ENCODE measurements at regions not wholly inside any gene's neighbourhood (a gene's known extent, or its start where the extent isn't known, plus 50 kb on each side); places are given as distances from the start of the nearest gene placed in this dataset.

GRCh38 chr3:72271216-72271615 is 486.3 kb upstream of the PROK2 start:
- Histone ChIP-seq H2BK20ac (ENCODE audit: low read depth, low read length, poor library complexity, severe bottlenecking) (no peak overlapping the region), H3K23ac (ENCODE audit: insufficient read length, low read depth, low read length) (no peak overlapping the region), H4K20me1 (ENCODE audit: control insufficient read depth, insufficient read depth, insufficient read length) (no peaks in the 10 kb centered on the region), H4K8ac (replicated peaks; ENCODE audit: insufficient read length, low read depth, low read length) (no peak overlapping the region), H2BK15ac (ENCODE audit: low read depth, low read length) (no peak overlapping the region), H2BK12ac (ENCODE audit: insufficient read length, low read depth, low read length) (no peak overlapping the region), H4K5ac (ENCODE audit: insufficient read length, low read depth, low read length) (no peak overlapping the region), H2BK5ac (ENCODE audit: insufficient read length, low read length) (no peak overlapping the region), H3K4ac (ENCODE audit: low read depth, low read length) (no peak overlapping the region), H3K14ac (ENCODE audit: insufficient read depth, low read length) (no peak overlapping the region), H3K27me3 (ENCODE audit: insufficient read depth, low read length) (no peaks in the 10 kb centered on the region), H3T11ph (ENCODE audit: low read length) (no peak overlapping the region), H3K18ac (ENCODE audit: insufficient read length, low read depth, low read length) (no peak overlapping the region), H4K91ac (ENCODE audit: insufficient read length, low read depth, low read length) (no peak overlapping the region), H3K27ac (ENCODE audit: insufficient read length, low read depth, low read length) (no peak overlapping the region), H3K56ac (ENCODE audit: insufficient read length, low read depth, low read length) (no peak overlapping the region), H2BK120ac (ENCODE audit: low read depth, low read length, poor library complexity, severe bottlenecking) (no peak overlapping the region), H3K4me2 (ENCODE audit: insufficient read depth, insufficient read length, low read length) (no peak overlapping the region), H3K9me3 (ENCODE audit: control insufficient read depth, low read depth, low read length) (no peaks in the 10 kb centered on the region), H3K79me1 (ENCODE audit: insufficient read depth, low read depth, low read length, poor library complexity, severe bottlenecking) (no peaks in the 10 kb centered on the region), H2AK5ac (ENCODE audit: insufficient read length, low read length) (no peak overlapping the region), H2AFZ (ENCODE audit: low read length) (no peak overlapping the region), H3K9ac (ENCODE audit: extremely low read depth, insufficient read length, low read length) (no peak overlapping the region), H3K23me2 (ENCODE audit: insufficient read length, low read depth, low read length, poor library complexity, severe bottlenecking) (no peaks in the 10 kb centered on the region), H3K79me2 (ENCODE audit: insufficient read depth, low read length) (no peaks in the 10 kb centered on the region), H3K4me1 (ENCODE audit: insufficient read depth, low read length) (no peaks in the 10 kb centered on the region)
- Mint-ChIP-seq H3K27me3 (ENCODE audit: low read depth) (peaks cover 2% of the 10 kb centered on the region; the same call in 1 of the 2 replicates), H3K27ac (no peak overlapping the region), H3K4me3 (no peak overlapping the region), H3K9me3 (no peaks in the 10 kb centered on the region; a peak in 1 of 5 replicates), H3K36me3 (ENCODE audit: insufficient read depth in 1 of 3, low read depth in 3 of 3) (no peaks in the 10 kb centered on the region), H3K4me1 (peaks cover 18 to 31% of the 10 kb centered on the region in 2 experiments)
- no peak for TF ChIP-seq CTCF (conservative IDR thresholded peaks at IDR 0.05)
- no CpG with 5 or more reads among the region's 6 CpGs for WGBS (ENCODE audit: extremely low coverage, insufficient read length, low lambda C conversion rate)
- no peak for DNase-seq

All from H9 (cell line).